ENCODE measurements at regions not wholly inside any gene's neighbourhood (a gene's known extent, or its start where the extent isn't known, plus 50 kb on each side); places are given as distances from the start of the nearest gene placed in this dataset.
A peak's percentile ranks its signal among the peaks of the same experiment; 100 is the strongest.

DNA sequence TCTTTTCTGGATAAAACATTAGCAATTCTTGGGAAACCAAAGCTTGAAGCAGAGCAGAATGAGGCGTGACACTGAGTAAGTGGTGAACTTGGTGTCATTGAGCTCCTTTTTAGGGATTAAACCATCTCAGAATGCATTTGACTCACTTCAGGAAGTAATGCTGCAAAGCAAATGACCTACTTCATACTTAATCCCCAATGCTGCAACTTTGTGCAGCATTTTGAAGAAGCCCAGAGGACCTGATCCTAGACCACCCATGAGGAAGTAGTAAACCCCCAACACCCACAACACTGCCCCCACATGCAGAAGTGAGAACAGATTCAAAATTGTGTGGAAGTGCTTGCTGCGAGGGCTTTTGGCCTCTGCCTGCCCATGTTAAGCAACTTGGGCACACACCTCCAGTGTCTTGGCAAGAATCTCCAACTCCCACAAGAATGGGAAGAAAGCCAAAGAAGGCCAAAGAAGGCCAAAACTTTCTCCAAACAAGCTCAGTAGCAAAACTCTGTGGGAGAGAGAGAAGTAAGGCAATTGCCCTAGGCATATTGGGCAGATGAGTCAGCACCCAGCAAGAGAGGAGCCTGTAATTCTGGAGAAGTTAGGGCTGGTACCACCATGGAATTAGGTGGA lies 69.2 kb upstream of the ETV6 start:
- Histone ChIP-seq H4K20me1 (replicated peaks; ENCODE audit: control insufficient read depth, extremely low read depth, insufficient read depth, low read length) (no peaks in the 10 kb centered on the region), H3K4me1 (ENCODE audit: control insufficient read depth, extremely low read depth, insufficient read depth, low read length) (peaks cover 8% of the 10 kb centered on the region), H3K4me2 (ENCODE audit: insufficient read depth, low read length) (no peak overlapping the region), H2AFZ (ENCODE audit: low read depth, low read length) (no peak overlapping the region), H3K36me3 (ENCODE audit: control insufficient read depth in 2 of 2, extremely low read depth in 1 of 2, insufficient read depth in 2 of 2, low read length in 2 of 2) (no peaks in the 10 kb centered on the region), H3K27ac (ENCODE audit: insufficient read depth, low read depth, low read length) (no peak overlapping the region), H3K4me3 (replicated peaks in 1 of 3; ENCODE audit: insufficient read depth in 1 of 3, low read depth in 1 of 3, low read length in 3 of 3) (no peak overlapping the region), H3K9ac (replicated peaks; ENCODE audit: extremely low read depth, insufficient read depth, low read length) (no peak overlapping the region), H3K9me3 (replicated peaks; ENCODE audit: control insufficient read depth, insufficient read depth, low read length) (no peaks in the 10 kb centered on the region), H3K27me3 (ENCODE audit: control insufficient read depth in 2 of 2, insufficient read depth in 2 of 2, low read length in 2 of 2) (no peaks in the 10 kb centered on the region), H3K79me2 (ENCODE audit: control insufficient read depth, insufficient read depth, low read length) (no peaks in the 10 kb centered on the region), H3K9me1 (replicated peaks; ENCODE audit: control insufficient read depth, extremely low read depth, insufficient read depth, low read length) (no peaks in the 10 kb centered on the region)
- BruUV-seq (replicated peaks): no TSS peak
- intact Hi-C loops (cut with micrococcal nuclease): loop anchor here (2.0 to 5.0 kb wide), 5 partner anchors 137 to 313 kb away; no protein-coding TSS in a partner anchor
- ChIA-PET CTCF (interaction anchor here (0.6 to 10.2 kb wide), 20 partner anchors 10 to 471 kb away, joined by 3 to 429 read pairs (median 4); partner anchors contain the start of gene ETV6), POLR2A (no interaction called here)
- DNase-seq (ENCODE audit: low read depth, low spot score): peak; percentile 11
- no peak for FAIRE-seq
- dilution Hi-C loops (cut with MboI; ENCODE audit: extremely low pct_ligation_motif_present, low sequenced_read_pairs): loop anchor here (25.0 kb wide), 1 partner anchor 457 kb away; no protein-coding TSS in a partner anchor
- TF ChIP-seq MYC (IDR thresholded peaks at IDR 0.05; ENCODE audit: low read depth, low read length) (no peak), POLR2A (IDR thresholded peaks at IDR 0.05; ENCODE audit: low read depth, low read length) (no peak), POLR2AphosphoS5 (IDR thresholded peaks at IDR 0.05; ENCODE audit: insufficient read depth, low read depth, low read length) (no peak)

DNA sequence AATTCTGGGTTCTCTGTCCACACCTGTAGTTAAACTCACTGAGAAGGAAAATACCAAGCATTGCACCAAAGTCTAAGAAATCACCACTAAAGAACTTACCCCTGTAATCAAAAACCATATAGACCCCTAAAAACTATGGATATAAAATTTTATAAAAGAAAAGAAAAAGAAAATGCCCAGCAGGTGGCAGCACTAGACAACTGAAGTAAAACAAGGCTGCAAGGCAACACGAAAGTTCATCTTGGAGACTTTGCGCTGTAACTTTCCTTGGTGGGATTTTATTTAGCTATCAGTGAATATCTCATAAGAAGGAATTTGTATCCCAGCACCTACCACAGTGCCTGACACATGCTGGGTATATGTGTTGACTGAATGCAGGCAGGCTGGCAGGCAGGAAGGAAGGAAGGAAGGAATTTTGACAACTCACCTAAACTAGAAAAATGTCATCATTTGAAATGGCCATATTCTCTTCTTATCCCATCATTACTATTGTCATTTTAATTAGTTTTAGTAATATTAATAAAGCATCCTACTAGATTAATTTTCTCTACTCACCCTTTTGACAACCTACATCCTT lies 68.2 kb upstream of the ETV6 start:
- dilution Hi-C loops (cut with MboI; ENCODE audit: extremely low pct_ligation_motif_present, low sequenced_read_pairs) (loop anchor here (25.0 kb wide), 1 partner anchor 456 kb away; no protein-coding TSS in a partner anchor), intact Hi-C loops (cut with micrococcal nuclease) (loop anchor here (1.0 to 5.0 kb wide), 8 partner anchors 67 to 452 kb away; no protein-coding TSS in a partner anchor)
- TF ChIP-seq GATA2 (IDR thresholded peaks at IDR 0.05; ENCODE audit: insufficient read depth, insufficient read length, low read depth, low read length): no peak
- TF ChIP-seq, protein P1, sequence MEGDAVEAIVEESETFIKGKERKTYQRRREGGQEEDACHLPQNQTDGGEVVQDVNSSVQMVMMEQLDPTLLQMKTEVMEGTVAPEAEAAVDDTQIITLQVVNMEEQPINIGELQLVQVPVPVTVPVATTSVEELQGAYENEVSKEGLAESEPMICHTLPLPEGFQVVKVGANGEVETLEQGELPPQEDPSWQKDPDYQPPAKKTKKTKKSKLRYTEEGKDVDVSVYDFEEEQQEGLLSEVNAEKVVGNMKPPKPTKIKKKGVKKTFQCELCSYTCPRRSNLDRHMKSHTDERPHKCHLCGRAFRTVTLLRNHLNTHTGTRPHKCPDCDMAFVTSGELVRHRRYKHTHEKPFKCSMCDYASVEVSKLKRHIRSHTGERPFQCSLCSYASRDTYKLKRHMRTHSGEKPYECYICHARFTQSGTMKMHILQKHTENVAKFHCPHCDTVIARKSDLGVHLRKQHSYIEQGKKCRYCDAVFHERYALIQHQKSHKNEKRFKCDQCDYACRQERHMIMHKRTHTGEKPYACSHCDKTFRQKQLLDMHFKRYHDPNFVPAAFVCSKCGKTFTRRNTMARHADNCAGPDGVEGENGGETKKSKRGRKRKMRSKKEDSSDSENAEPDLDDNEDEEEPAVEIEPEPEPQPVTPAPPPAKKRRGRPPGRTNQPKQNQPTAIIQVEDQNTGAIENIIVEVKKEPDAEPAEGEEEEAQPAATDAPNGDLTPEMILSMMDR (IDR thresholded peaks at IDR 0.05; ENCODE audit: extremely low read depth in 1 of 2, insufficient read depth in 1 of 2, low read depth in 1 of 2, low read length in 2 of 2): peak in 1 of 2 donors; percentile 16
- H3K4me2 ChIP-seq (ENCODE audit: insufficient read depth, low read length): no peak overlapping the region
- CTCF ChIA-PET: interaction anchor here (0.6 to 10.2 kb wide), 52 partner anchors 10 to 470 kb away, joined by 3 to 429 read pairs (median 4); partner anchors contain the start of gene ETV6
- H3K9me1 ChIP-seq (replicated peaks; ENCODE audit: control insufficient read depth, extremely low read depth, insufficient read depth, low read length): no peaks in the 10 kb centered on the region
- H4K20me1 ChIP-seq (replicated peaks; ENCODE audit: control insufficient read depth, extremely low read depth, insufficient read depth, low read length): no peaks in the 10 kb centered on the region
- no peak overlapping the region for H2AFZ ChIP-seq (ENCODE audit: low read depth, low read length)
- no peak overlapping the region for H3K9ac ChIP-seq (replicated peaks; ENCODE audit: extremely low read depth, insufficient read depth, low read length)
- H3K27ac ChIP-seq (ENCODE audit: insufficient read depth, low read depth, low read length): no peak overlapping the region
- H3K27me3 ChIP-seq (ENCODE audit: control insufficient read depth in 2 of 2, insufficient read depth in 2 of 2, low read length in 2 of 2): no peaks in the 10 kb centered on the region
- FAIRE-seq (peak; percentile 96), DNase-seq (ENCODE audit: low read depth, low spot score) (peak; percentile 65)
- H3K79me2 ChIP-seq (ENCODE audit: control insufficient read depth, insufficient read depth, low read length): no peaks in the 10 kb centered on the region
- BruUV-seq (replicated peaks): no TSS peak
- POLR2A ChIA-PET: no interaction called here
- H3K36me3 ChIP-seq (ENCODE audit: control insufficient read depth in 2 of 2, extremely low read depth in 1 of 2, insufficient read depth in 2 of 2, low read length in 2 of 2): no peaks in the 10 kb centered on the region
- no peaks in the 10 kb centered on the region for H3K9me3 ChIP-seq (replicated peaks; ENCODE audit: control insufficient read depth, insufficient read depth, low read length)
- H3K4me3 ChIP-seq (replicated peaks in 1 of 3; ENCODE audit: insufficient read depth in 1 of 3, low read depth in 1 of 3, low read length in 3 of 3): no peak overlapping the region
- H3K4me1 ChIP-seq (ENCODE audit: control insufficient read depth, extremely low read depth, insufficient read depth, low read length): peaks cover 8% of the 10 kb centered on the region

All from endothelial cell of umbilical vein (primary cell).